ENCODE measurements at regions not wholly inside any gene's neighbourhood (a gene's known extent, or its start where the extent isn't known, plus 50 kb on each side); places are given as distances from the start of the nearest gene placed in this dataset.

GRCh38 chr6:156282087-156282486 lies 495.1 kb upstream of the ARID1B start:
- no peaks in the 10 kb centered on the region for H3K36me3 ChIP-seq (ENCODE audit: control insufficient read depth, insufficient read depth, low read length)

GRCh38 chr6:156281266-156281665 lies 495.9 kb upstream of the ARID1B start:
- no peaks in the 10 kb centered on the region for H3K4me1 ChIP-seq (ENCODE audit: control insufficient read depth, insufficient read depth, low read length)
- H3K27ac ChIP-seq (ENCODE audit: low read length) = no peak overlapping the region
- no peaks in the 10 kb centered on the region for H3K27me3 ChIP-seq (ENCODE audit: control insufficient read depth, insufficient read depth, low read length)
- WGBS (ENCODE audit: insufficient coverage, low lambda C conversion rate) = 83% methylated on average over 1 of the region's 4 CpGs
- no peaks in the 10 kb centered on the region for H3K36me3 ChIP-seq (ENCODE audit: control insufficient read depth, insufficient read depth, low read length)
- no peak for DNase-seq
- no peak overlapping the region for H3K4me3 ChIP-seq (ENCODE audit: low read length)
- H3K9me3 ChIP-seq (ENCODE audit: control insufficient read depth, low read depth, low read length) = no peaks in the 10 kb centered on the region

More at GRCh38 chr6:156282087-156282486, 495.1 kb upstream of the ARID1B start:
- no CpG with 5 or more reads among the region's 1 CpG for WGBS (ENCODE audit: insufficient coverage, low lambda C conversion rate)
- Histone ChIP-seq H3K27me3 (ENCODE audit: control insufficient read depth, insufficient read depth, low read length) (no peaks in the 10 kb centered on the region), H3K4me3 (ENCODE audit: low read length) (no peak overlapping the region), H3K9me3 (ENCODE audit: control insufficient read depth, low read depth, low read length) (no peaks in the 10 kb centered on the region), H3K27ac (ENCODE audit: low read length) (no peak overlapping the region), H3K4me1 (ENCODE audit: control insufficient read depth, insufficient read depth, low read length) (no peaks in the 10 kb centered on the region)
- DNase-seq = no peak

GRCh38 chr6:156280065-156280464 lies 497.1 kb upstream of the ARID1B start:
- Histone ChIP-seq H3K27me3 (ENCODE audit: control insufficient read depth, insufficient read depth, low read length) (no peaks in the 10 kb centered on the region), H3K4me1 (ENCODE audit: control insufficient read depth, insufficient read depth, low read length) (no peaks in the 10 kb centered on the region), H3K36me3 (ENCODE audit: control insufficient read depth, insufficient read depth, low read length) (no peaks in the 10 kb centered on the region), H3K9me3 (ENCODE audit: control insufficient read depth, low read depth, low read length) (no peaks in the 10 kb centered on the region), H3K4me3 (ENCODE audit: low read length) (no peak overlapping the region), H3K27ac (ENCODE audit: low read length) (no peak overlapping the region)
- no CpG with 5 or more reads among the region's 4 CpGs for whole genome bisulfite sequencing (ENCODE audit: insufficient coverage, low lambda C conversion rate)
- no peak for DNase-seq

DNA sequence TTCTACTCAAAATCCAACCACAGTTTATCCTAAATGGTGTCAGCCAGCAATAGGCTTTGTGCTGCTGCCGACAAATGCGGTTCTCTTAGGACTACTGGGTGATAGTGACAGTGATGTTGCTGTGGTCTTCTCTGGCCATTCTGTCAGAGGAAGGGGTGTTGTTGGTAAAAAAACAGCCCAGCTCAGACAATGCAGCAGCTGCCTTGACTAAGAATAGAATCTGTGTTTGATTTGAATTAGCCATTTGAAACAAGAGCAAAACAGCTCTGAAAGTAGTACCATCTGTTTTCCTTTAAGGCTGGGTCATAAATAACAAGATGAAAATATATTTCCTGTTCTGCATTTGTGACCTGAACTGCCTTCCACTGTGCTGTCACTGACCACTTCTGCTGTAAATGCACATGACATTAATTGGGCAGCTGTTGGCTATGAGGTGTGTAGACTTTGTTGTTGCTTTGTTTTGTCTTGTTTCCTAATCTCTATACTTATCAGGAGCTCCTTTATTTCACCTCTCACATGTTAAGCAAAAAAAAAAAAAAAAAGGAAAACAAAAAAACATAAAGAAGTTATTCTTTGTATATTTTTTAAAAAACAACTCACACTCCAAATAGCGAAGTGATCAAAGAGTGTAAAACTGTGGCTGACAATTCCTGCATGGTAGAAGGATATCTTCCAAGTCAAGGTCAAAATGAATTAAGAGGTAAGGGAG lies 497.8 kb upstream of the ARID1B start:
- peak in 1 of 2 donors; percentile 4 for DNase-seq
- WGBS (ENCODE audit: insufficient coverage, low lambda C conversion rate) = 100% methylated on average over 1 of the region's 3 CpGs
- no peak overlapping the region for H3K27ac ChIP-seq (ENCODE audit: low read length)
- no peaks in the 10 kb centered on the region for H3K9me3 ChIP-seq (ENCODE audit: control insufficient read depth, low read depth, low read length)
- H3K4me3 ChIP-seq (ENCODE audit: low read length) = no peak overlapping the region
- H3K4me1 ChIP-seq (ENCODE audit: control insufficient read depth, insufficient read depth, low read length) = no peaks in the 10 kb centered on the region
- H3K27me3 ChIP-seq (ENCODE audit: control insufficient read depth, insufficient read depth, low read length) = no peaks in the 10 kb centered on the region
- no peaks in the 10 kb centered on the region for H3K36me3 ChIP-seq (ENCODE audit: control insufficient read depth, insufficient read depth, low read length)

DNA sequence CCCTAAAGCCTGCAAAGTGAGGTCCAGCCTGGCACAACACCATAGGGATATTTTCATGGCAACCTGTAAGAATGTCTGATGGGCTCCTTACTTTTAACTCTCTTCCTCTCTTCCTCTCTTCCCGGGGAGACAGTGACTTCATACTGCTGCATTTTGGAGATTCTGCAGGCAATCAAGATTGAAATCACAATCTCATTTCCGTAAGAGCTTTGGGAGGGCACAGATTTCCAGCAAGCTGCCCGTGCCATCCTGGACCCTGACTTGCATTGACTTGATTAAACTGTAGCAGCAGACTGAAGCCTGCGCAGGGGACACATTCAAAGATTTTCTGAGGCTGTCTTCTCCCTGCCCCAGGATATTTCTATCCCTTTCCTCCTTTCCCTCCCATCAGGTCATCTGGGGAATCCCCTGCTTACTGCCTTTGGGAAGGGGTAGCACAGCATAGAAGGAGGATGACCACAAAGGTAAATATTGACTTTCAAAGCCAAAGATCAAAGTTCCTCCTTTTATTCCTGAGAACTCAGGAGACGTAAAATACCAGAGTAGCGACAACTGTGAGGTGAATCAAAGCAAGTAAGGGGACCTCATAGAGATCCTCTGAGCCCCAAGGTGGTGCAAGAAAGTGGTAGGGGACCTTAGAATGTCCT lies 504.0 kb upstream of the ARID1B start:
- no peak for DNase-seq
- no peaks in the 10 kb centered on the region for H3K27me3 ChIP-seq (ENCODE audit: control insufficient read depth, insufficient read depth, low read length)
- no peaks in the 10 kb centered on the region for H3K9me3 ChIP-seq (ENCODE audit: control insufficient read depth, low read depth, low read length)
- H3K4me1 ChIP-seq (ENCODE audit: control insufficient read depth, insufficient read depth, low read length) = no peaks in the 10 kb centered on the region
- WGBS (ENCODE audit: insufficient coverage, low lambda C conversion rate) = no CpG with 5 or more reads among the region's 6 CpGs
- H3K4me3 ChIP-seq (ENCODE audit: low read length) = no peak overlapping the region
- H3K27ac ChIP-seq (ENCODE audit: low read length) = no peak overlapping the region
- no peaks in the 10 kb centered on the region for H3K36me3 ChIP-seq (ENCODE audit: control insufficient read depth, insufficient read depth, low read length)

- H3K4me1 ChIP-seq (ENCODE audit: control insufficient read depth, insufficient read depth, low read length) = no peaks in the 10 kb centered on the region
- no peak overlapping the region for H3K4me3 ChIP-seq (ENCODE audit: low read length)
- WGBS (ENCODE audit: insufficient coverage, low lambda C conversion rate) = 89% methylated on average over 3 of the region's 8 CpGs
- no peaks in the 10 kb centered on the region for H3K9me3 ChIP-seq (ENCODE audit: control insufficient read depth, low read depth, low read length)
- H3K36me3 ChIP-seq (ENCODE audit: control insufficient read depth, insufficient read depth, low read length) = no peaks in the 10 kb centered on the region
- H3K27ac ChIP-seq (ENCODE audit: low read length) = no peak overlapping the region
- no peaks in the 10 kb centered on the region for H3K27me3 ChIP-seq (ENCODE audit: control insufficient read depth, insufficient read depth, low read length)
- DNase-seq = no peak
These were observed 507.3 kb upstream of the ARID1B start for GRCh38 chr6:156269751-156270369.

GRCh38 chr6:156268849-156269248 lies 508.3 kb upstream of the ARID1B start:
- Histone ChIP-seq H3K27ac (ENCODE audit: low read length) (no peak overlapping the region), H3K27me3 (ENCODE audit: control insufficient read depth, insufficient read depth, low read length) (no peaks in the 10 kb centered on the region), H3K36me3 (ENCODE audit: control insufficient read depth, insufficient read depth, low read length) (no peaks in the 10 kb centered on the region), H3K9me3 (ENCODE audit: control insufficient read depth, low read depth, low read length) (no peaks in the 10 kb centered on the region), H3K4me3 (ENCODE audit: low read length) (no peak overlapping the region), H3K4me1 (ENCODE audit: control insufficient read depth, insufficient read depth, low read length) (no peaks in the 10 kb centered on the region)
- WGBS (ENCODE audit: insufficient coverage, low lambda C conversion rate) = 83% methylated on average over 1 of the region's 3 CpGs
- no peak for DNase-seq

DNA sequence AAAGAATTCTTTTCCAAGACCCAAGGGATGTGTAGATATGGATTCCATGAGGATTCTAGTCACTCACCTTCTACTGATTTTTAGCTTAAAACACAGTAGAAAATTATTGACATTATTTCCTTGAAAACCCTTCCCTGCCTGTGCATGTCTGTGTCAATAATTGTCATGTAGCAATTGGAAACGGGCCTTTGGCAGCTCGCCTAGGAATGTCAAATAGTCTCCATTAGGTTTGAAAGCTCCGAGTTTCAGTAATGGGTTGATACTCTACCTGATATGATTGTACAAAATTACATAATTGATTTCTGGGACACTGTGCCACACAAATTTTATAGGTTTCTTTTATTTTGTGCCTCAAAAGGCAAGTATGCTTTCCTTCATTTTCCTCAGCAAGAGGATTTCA lies 515.2 kb upstream of the ARID1B start:
- no CpG with 5 or more reads among the region's 3 CpGs for WGBS (ENCODE audit: insufficient coverage, low lambda C conversion rate)

DNA sequence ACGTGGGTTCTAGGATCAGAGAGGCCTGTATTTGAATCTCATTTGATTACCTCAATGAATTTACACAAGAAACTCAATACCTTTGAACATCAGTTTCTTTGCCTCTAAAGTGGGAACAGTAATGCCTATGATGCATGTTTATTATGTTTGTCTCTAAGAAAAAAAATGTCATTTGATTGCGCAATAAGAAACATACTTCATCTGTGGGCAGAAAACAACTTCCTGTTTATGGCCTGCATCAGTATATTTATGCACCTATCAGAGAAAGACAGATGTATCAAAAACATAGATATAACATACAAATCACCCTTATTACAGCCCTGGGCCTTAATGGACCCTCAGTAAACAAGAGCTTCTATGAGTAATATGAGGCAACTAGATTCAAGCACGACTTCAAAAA lies 516.4 kb upstream of the ARID1B start:
- no peak for DNase-seq
- no CpG with 5 or more reads among the region's 3 CpGs for WGBS (ENCODE audit: insufficient coverage, low lambda C conversion rate)
- Histone ChIP-seq H3K9me3 (ENCODE audit: control insufficient read depth, low read depth, low read length) (no peaks in the 10 kb centered on the region), H3K27me3 (ENCODE audit: control insufficient read depth, insufficient read depth, low read length) (no peaks in the 10 kb centered on the region), H3K4me1 (ENCODE audit: control insufficient read depth, insufficient read depth, low read length) (no peaks in the 10 kb centered on the region), H3K36me3 (ENCODE audit: control insufficient read depth, insufficient read depth, low read length) (no peaks in the 10 kb centered on the region), H3K4me3 (ENCODE audit: low read length) (no peak overlapping the region), H3K27ac (ENCODE audit: low read length) (no peak overlapping the region)

More for the DNA sequence above, 515.2 kb upstream of the ARID1B start:
- Histone ChIP-seq H3K36me3 (ENCODE audit: control insufficient read depth, insufficient read depth, low read length) (no peaks in the 10 kb centered on the region), H3K9me3 (ENCODE audit: control insufficient read depth, low read depth, low read length) (no peaks in the 10 kb centered on the region), H3K4me3 (ENCODE audit: low read length) (no peak overlapping the region), H3K27ac (ENCODE audit: low read length) (no peak overlapping the region), H3K27me3 (ENCODE audit: control insufficient read depth, insufficient read depth, low read length) (no peaks in the 10 kb centered on the region), H3K4me1 (ENCODE audit: control insufficient read depth, insufficient read depth, low read length) (no peaks in the 10 kb centered on the region)
- no peak for DNase-seq

DNA sequence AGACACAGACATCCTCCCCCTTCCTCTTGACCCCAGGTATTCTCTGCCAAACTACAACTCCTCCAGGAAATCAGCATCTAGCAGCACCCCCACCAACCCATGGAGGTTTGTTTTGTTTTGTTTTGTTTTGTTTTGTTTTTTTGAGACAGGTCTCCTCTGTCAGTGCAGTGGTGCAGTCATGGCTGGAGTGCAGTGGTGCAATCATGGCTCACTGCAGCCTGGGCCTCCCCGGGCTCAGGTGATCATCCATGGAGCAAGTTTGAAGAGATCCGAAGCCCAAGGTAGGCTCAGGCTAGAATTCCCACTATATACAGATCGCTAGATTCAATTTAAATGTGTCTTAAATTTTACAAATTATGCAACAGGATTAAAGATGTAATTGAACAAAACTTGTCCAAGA lies 518.2 kb upstream of the ARID1B start:
- Histone ChIP-seq H3K4me3 (ENCODE audit: low read length) (no peak overlapping the region), H3K27ac (ENCODE audit: low read length) (no peak overlapping the region), H3K9me3 (ENCODE audit: control insufficient read depth, low read depth, low read length) (no peaks in the 10 kb centered on the region), H3K27me3 (ENCODE audit: control insufficient read depth, insufficient read depth, low read length) (no peaks in the 10 kb centered on the region), H3K4me1 (ENCODE audit: control insufficient read depth, insufficient read depth, low read length) (no peaks in the 10 kb centered on the region), H3K36me3 (ENCODE audit: control insufficient read depth, insufficient read depth, low read length) (no peaks in the 10 kb centered on the region)
- no peak for DNase-seq
- WGBS (ENCODE audit: insufficient coverage, low lambda C conversion rate) = 100% methylated on average over 2 of the region's 3 CpGs

All from large intestine (tissue), 3 donors.